T-helper 17 cell (primary cell): ENCODE measurements at regions not wholly inside any gene's neighbourhood (a gene's known extent, or its start where the extent isn't known, plus 50 kb on each side); places are given as distances from the start of the nearest gene placed in this dataset.

ENCODE experiments used
- ATAC-seq: fragments of 150-1000 bp; cut with Tn5 transposase; 2 replicates; pipeline ENCODE4 v1.10.0; 2021; ENCODE audit warnings: mild to moderate bottlenecking, moderate library complexity
- DNase-seq, 3 donors: peaks; one replicate each; pipeline versions ENCODE4 v3.0.0 to v3.0.0-alpha.2; 2020 to 2021
- H3K9me3 ChIP-seq: one replicate; pipeline ENCODE4 v1.7.0; 2013; ENCODE audit warnings: low read length, mild to moderate bottlenecking; ENCODE audit not compliant: control insufficient read depth, poor library complexity, severe bottlenecking
- H3K27ac Mint-ChIP-seq: one replicate; pipeline ENCODE4 v1.8.0; 2022; ENCODE audit warnings: mild to moderate bottlenecking, moderate library complexity, mixed read lengths
- H3K27me3 Mint-ChIP-seq: one replicate; pipeline ENCODE4 v1.8.0; 2022; ENCODE audit warnings: mixed read lengths
- H3K36me3 Mint-ChIP-seq: one replicate; pipeline ENCODE4 v1.8.0; 2022; ENCODE audit warnings: low read depth, mixed read lengths
- H3K4me1 Mint-ChIP-seq: one replicate; pipeline ENCODE4 v1.8.0; 2022; ENCODE audit warnings: mild to moderate bottlenecking, mixed read lengths
- H3K4me3 Mint-ChIP-seq: one replicate; pipeline ENCODE4 v1.8.0; 2022; ENCODE audit warnings: mild to moderate bottlenecking, moderate library complexity, mixed read lengths

- Mint-ChIP-seq H3K36me3 (no peaks in the 10 kb centered on the region), H3K4me3 (no peak overlapping the region), H3K27me3 (peaks cover 60% of the 10 kb centered on the region), H3K27ac (no peak overlapping the region), H3K4me1 (peaks cover 2% of the 10 kb centered on the region)
- DNase-seq (no peak), ATAC-seq (no peak)
- no peaks in the 10 kb centered on the region for H3K9me3 ChIP-seq
Measured at GRCh38 chr9:115492869-115493268, 374.9 kb upstream of the TNC start.

- Mint-ChIP-seq H3K27ac (no peak overlapping the region), H3K4me3 (no peak overlapping the region), H3K4me1 (peaks cover 2% of the 10 kb centered on the region), H3K27me3 (peaks cover 63% of the 10 kb centered on the region), H3K36me3 (no peaks in the 10 kb centered on the region)
- ATAC-seq (no peak), DNase-seq (no peak)
- H3K9me3 ChIP-seq, result no peaks in the 10 kb centered on the region
Measured at GRCh38 chr9:115494393-115494792, 376.4 kb upstream of the TNC start.

GRCh38 chr9:115495052-115495635, 377.2 kb upstream of the TNC start:
- H3K36me3 Mint-ChIP-seq, result no peaks in the 10 kb centered on the region
- H3K4me3 Mint-ChIP-seq, result no peak overlapping the region
- peaks cover 57% of the 10 kb centered on the region for H3K27me3 Mint-ChIP-seq
- DNase-seq (no peak), ATAC-seq (no peak)
- no peak overlapping the region for H3K27ac Mint-ChIP-seq
- peaks cover 2% of the 10 kb centered on the region for H3K4me1 Mint-ChIP-seq
- no peaks in the 10 kb centered on the region for H3K9me3 ChIP-seq

- H3K4me1 Mint-ChIP-seq, result peaks cover 2% of the 10 kb centered on the region
Measured at GRCh38 chr9:115495836-115496235, 377.9 kb upstream of the TNC start.

GRCh38 chr9:115498303-115498702, 380.3 kb upstream of the TNC start:
- ATAC-seq (no peak), DNase-seq (no peak)
- Mint-ChIP-seq H3K27me3 (peaks cover 51% of the 10 kb centered on the region), H3K27ac (no peak overlapping the region), H3K4me3 (no peak overlapping the region), H3K4me1 (peaks cover 4% of the 10 kb centered on the region), H3K36me3 (no peaks in the 10 kb centered on the region)
- no peaks in the 10 kb centered on the region for H3K9me3 ChIP-seq

More at GRCh38 chr9:115495836-115496235, 377.9 kb upstream of the TNC start:
- Mint-ChIP-seq H3K27me3 (peaks cover 64% of the 10 kb centered on the region), H3K36me3 (no peaks in the 10 kb centered on the region), H3K27ac (no peak overlapping the region), H3K4me3 (no peak overlapping the region)
- no peak for ATAC-seq
- no peaks in the 10 kb centered on the region for H3K9me3 ChIP-seq
- no peak for DNase-seq

GRCh38 chr9:115507148-115507547, 389.2 kb upstream of the TNC start:
- ATAC-seq, result no peak
- H3K4me3 Mint-ChIP-seq, result no peak overlapping the region
- no peaks in the 10 kb centered on the region for H3K36me3 Mint-ChIP-seq
- H3K4me1 Mint-ChIP-seq, result peaks cover 2% of the 10 kb centered on the region
- peaks cover 27% of the 10 kb centered on the region for H3K27me3 Mint-ChIP-seq
- H3K9me3 ChIP-seq, result no peaks in the 10 kb centered on the region
- no peak for DNase-seq
- no peak overlapping the region for H3K27ac Mint-ChIP-seq

GRCh38 chr9:115513148-115513547, 395.2 kb upstream of the TNC start:
- no peak overlapping the region for H3K27ac Mint-ChIP-seq
- peak overlapping the region; percentile 41 for H3K4me3 Mint-ChIP-seq
- no peaks in the 10 kb centered on the region for H3K36me3 Mint-ChIP-seq
- ATAC-seq, result no peak
- H3K9me3 ChIP-seq, result no peaks in the 10 kb centered on the region
- DNase-seq, result no peak
- H3K27me3 Mint-ChIP-seq, result peaks cover 15% of the 10 kb centered on the region
- H3K4me1 Mint-ChIP-seq, result no peaks in the 10 kb centered on the region

GRCh38 chr9:115514454-115514853, 396.5 kb upstream of the TNC start:
- H3K27ac Mint-ChIP-seq, result no peak overlapping the region
- no peaks in the 10 kb centered on the region for H3K36me3 Mint-ChIP-seq
- no peak overlapping the region for H3K4me3 Mint-ChIP-seq
- H3K27me3 Mint-ChIP-seq, result peaks cover 21% of the 10 kb centered on the region
- no peak for ATAC-seq
- no peaks in the 10 kb centered on the region for H3K9me3 ChIP-seq
- DNase-seq, result no peak
- H3K4me1 Mint-ChIP-seq, result no peaks in the 10 kb centered on the region

GRCh38 chr9:115517335-115518075, 399.5 kb upstream of the TNC start:
- ATAC-seq (no peak), DNase-seq (no peak)
- Mint-ChIP-seq H3K27ac (no peak overlapping the region), H3K4me3 (no peak overlapping the region), H3K27me3 (peaks cover 46% of the 10 kb centered on the region), H3K36me3 (peaks cover 2% of the 10 kb centered on the region), H3K4me1 (peaks cover 3% of the 10 kb centered on the region)
- no peaks in the 10 kb centered on the region for H3K9me3 ChIP-seq

- Mint-ChIP-seq H3K27me3 (peaks cover 66% of the 10 kb centered on the region), H3K4me1 (peaks cover 3% of the 10 kb centered on the region), H3K4me3 (no peak overlapping the region), H3K36me3 (peaks cover 2% of the 10 kb centered on the region), H3K27ac (no peak overlapping the region)
- H3K9me3 ChIP-seq, result no peaks in the 10 kb centered on the region
- no peak for ATAC-seq
- DNase-seq, result no peak
Measured at GRCh38 chr9:115520646-115521045, 402.7 kb upstream of the TNC start.

GRCh38 chr9:115522912-115523311, 405.0 kb upstream of the TNC start:
- peaks cover 60% of the 10 kb centered on the region for H3K27me3 Mint-ChIP-seq
- no peak overlapping the region for H3K27ac Mint-ChIP-seq
- no peak overlapping the region for H3K4me3 Mint-ChIP-seq
- H3K4me1 Mint-ChIP-seq, result peaks cover 3% of the 10 kb centered on the region
- H3K9me3 ChIP-seq, result no peaks in the 10 kb centered on the region
- DNase-seq (no peak), ATAC-seq (no peak)
- peaks cover 2% of the 10 kb centered on the region for H3K36me3 Mint-ChIP-seq

GRCh38 chr9:115524453-115525059, 406.6 kb upstream of the TNC start:
- no peak overlapping the region for H3K4me3 Mint-ChIP-seq
- H3K36me3 Mint-ChIP-seq, result peaks cover 2% of the 10 kb centered on the region
- peaks cover 52% of the 10 kb centered on the region for H3K27me3 Mint-ChIP-seq
- ATAC-seq, result no peak
- DNase-seq, result no peak
- peaks cover 3% of the 10 kb centered on the region for H3K4me1 Mint-ChIP-seq
- H3K9me3 ChIP-seq, result no peaks in the 10 kb centered on the region
- no peak overlapping the region for H3K27ac Mint-ChIP-seq

- H3K27ac Mint-ChIP-seq, result no peak overlapping the region
- peaks cover 2% of the 10 kb centered on the region for H3K36me3 Mint-ChIP-seq
- H3K27me3 Mint-ChIP-seq, result peaks cover 48% of the 10 kb centered on the region
- H3K4me3 Mint-ChIP-seq, result no peak overlapping the region
- DNase-seq (no peak), ATAC-seq (no peak)
- no peaks in the 10 kb centered on the region for H3K9me3 ChIP-seq
- H3K4me1 Mint-ChIP-seq, result peaks cover 3% of the 10 kb centered on the region
Measured at GRCh38 chr9:115525111-115526058, 407.4 kb upstream of the TNC start.
